AG10803 (cell line): ENCODE measurements at regions not wholly inside any gene's neighbourhood (a gene's known extent, or its start where the extent isn't known, plus 50 kb on each side); places are given as distances from the start of the nearest gene placed in this dataset.

Source experiments
- DNase-seq: peaks from one replicate; pipeline ENCODE4 v3.0.0; 2010; ENCODE audit warnings: low read depth
- H3K4me3 ChIP-seq: 2 replicates; pipeline ENCODE4 v1.5.1; 2011; ENCODE audit warnings: mild to moderate bottlenecking, low read length, control low read depth
- CTCF ChIP-seq: conservative IDR thresholded peaks from 2 replicates; pipeline ENCODE4 v1.5.1; 2011; ENCODE audit warnings: mild to moderate bottlenecking, low read length, control low read depth, inconsistent platforms

GRCh38 chr2:216559625-216560156 is 61.0 kb downstream of the RPL37A start:
- peak; percentile 77 for DNase-seq
- no peak for TF ChIP-seq CTCF
- H3K4me3 ChIP-seq: no peak overlapping the region

GRCh38 chr2:216560838-216561270 is 62.2 kb downstream of the RPL37A start:
- TF ChIP-seq CTCF: no peak
- peak; percentile 90 for DNase-seq
- no peak overlapping the region for H3K4me3 ChIP-seq

GRCh38 chr2:216562696-216563435 is 64.2 kb downstream of the RPL37A start:
- DNase-seq: no peak
- no peak overlapping the region for H3K4me3 ChIP-seq
- no peak for TF ChIP-seq CTCF

DNA sequence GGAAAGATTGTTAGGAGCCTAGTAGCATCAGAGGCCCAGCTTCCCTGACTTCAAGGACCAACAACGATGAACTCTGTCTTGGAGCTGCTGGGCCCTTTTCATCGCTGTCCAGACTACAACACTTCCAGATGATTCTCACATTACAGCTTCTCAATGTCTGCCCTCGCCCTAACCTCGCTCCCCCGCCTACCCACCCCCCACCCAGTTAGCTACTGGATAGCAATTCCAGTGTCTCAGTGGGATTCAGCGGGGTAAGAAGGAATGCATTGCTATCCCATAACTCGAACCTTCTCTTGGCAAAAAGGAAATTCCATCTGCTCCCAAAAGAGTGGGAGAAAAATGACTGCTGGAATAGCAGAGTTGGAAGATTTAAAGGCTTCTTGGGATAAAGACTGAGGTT is 65.0 kb downstream of the RPL37A start:
- no peak for TF ChIP-seq CTCF
- no peak for DNase-seq
- no peak overlapping the region for H3K4me3 ChIP-seq

DNA sequence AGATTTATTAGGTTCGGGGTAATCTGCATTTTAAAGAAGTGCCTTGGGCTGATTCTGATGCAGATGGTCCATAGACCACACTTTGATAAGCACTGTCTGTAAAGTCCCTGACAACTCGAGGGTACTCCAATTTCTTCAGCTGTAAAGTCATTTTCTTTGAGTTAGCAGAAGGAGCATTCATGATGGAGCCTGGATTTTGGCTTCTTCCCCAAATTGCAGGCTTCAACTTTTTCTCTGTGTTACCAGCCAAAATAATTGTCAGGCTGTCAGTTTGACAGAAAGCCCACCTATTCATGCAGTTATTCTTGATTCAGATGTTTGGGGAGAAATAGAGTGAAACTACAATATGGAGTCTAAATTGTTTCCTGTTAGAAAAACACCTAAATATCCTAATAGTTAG is 66.0 kb downstream of the RPL37A start:
- no peak overlapping the region for H3K4me3 ChIP-seq
- TF ChIP-seq CTCF: no peak
- no peak for DNase-seq

- TF ChIP-seq CTCF: no peak
- no peak overlapping the region for H3K4me3 ChIP-seq
- DNase-seq: no peak
Measured at GRCh38 chr2:216565956-216566355, 67.3 kb upstream of the IGFBP2 start.

DNA sequence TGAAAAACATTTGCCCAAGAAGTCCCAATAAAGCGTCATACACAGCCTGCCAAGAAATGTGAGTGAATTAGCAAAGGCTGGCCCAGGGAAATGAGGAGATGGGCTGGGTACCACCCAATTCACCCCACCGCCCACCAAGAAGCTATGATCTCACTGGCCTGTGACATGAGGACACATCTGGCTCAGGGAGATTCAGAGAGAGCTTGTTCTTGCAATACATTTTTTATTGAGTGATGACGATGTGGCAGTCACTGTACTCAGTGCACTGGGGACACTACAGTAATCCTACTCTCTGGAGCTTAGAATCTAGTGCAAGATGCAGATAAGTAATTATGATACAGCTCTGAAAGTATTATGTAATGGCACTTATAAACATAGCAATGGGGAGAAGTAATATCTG is 64.6 kb upstream of the IGFBP2 start:
- DNase-seq: no peak
- H3K4me3 ChIP-seq: no peak overlapping the region
- no peak for TF ChIP-seq CTCF
